ENCODE measurements at regions not wholly inside any gene's neighbourhood (a gene's known extent, or its start where the extent isn't known, plus 50 kb on each side); places are given as distances from the start of the nearest gene placed in this dataset.
A peak's percentile ranks its signal among the peaks of the same experiment; 100 is the strongest.

DNA sequence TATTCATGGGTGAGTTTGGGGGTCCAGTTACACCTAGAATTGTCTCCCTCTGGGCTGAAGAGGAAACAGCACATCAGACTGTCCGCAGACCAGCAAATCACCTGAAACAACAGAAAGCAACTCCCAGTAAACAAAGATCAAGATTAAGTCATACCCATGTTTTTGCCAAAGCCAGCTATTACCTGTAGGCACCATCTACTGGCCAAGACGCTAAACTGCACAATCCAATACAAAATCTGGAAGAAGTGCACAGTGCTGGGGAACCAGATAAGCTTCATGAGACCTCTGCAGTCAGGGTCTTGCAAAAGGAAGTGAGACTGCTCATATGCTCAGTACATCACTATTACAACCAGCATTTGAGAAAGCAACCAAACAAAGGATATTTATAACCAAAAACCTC is 157.5 kb upstream of the ITM2A start:
- TF ChIP-seq, protein P1, sequence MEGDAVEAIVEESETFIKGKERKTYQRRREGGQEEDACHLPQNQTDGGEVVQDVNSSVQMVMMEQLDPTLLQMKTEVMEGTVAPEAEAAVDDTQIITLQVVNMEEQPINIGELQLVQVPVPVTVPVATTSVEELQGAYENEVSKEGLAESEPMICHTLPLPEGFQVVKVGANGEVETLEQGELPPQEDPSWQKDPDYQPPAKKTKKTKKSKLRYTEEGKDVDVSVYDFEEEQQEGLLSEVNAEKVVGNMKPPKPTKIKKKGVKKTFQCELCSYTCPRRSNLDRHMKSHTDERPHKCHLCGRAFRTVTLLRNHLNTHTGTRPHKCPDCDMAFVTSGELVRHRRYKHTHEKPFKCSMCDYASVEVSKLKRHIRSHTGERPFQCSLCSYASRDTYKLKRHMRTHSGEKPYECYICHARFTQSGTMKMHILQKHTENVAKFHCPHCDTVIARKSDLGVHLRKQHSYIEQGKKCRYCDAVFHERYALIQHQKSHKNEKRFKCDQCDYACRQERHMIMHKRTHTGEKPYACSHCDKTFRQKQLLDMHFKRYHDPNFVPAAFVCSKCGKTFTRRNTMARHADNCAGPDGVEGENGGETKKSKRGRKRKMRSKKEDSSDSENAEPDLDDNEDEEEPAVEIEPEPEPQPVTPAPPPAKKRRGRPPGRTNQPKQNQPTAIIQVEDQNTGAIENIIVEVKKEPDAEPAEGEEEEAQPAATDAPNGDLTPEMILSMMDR (IDR thresholded peaks at IDR 0.05): 0 out of 2 replicates have a peak, but pooled peaks have one; percentile 12
- TF ChIP-seq KAT7 (CRISPR knock-in tag; IDR thresholded peaks at IDR 0.05; ENCODE audit: borderline replicate concordance) (no peak), ZNF232 (CRISPR knock-in tag; IDR thresholded peaks at IDR 0.05) (no peak), MYBL2 (CRISPR knock-in tag; IDR thresholded peaks at IDR 0.05) (no peak), CREB1 (CRISPR knock-in tag; IDR thresholded peaks at IDR 0.05) (no peak), FOXJ3 (CRISPR knock-in tag; IDR thresholded peaks at IDR 0.05; ENCODE audit: borderline replicate concordance) (no peak)
- TF ChIP-seq, protein P2, sequence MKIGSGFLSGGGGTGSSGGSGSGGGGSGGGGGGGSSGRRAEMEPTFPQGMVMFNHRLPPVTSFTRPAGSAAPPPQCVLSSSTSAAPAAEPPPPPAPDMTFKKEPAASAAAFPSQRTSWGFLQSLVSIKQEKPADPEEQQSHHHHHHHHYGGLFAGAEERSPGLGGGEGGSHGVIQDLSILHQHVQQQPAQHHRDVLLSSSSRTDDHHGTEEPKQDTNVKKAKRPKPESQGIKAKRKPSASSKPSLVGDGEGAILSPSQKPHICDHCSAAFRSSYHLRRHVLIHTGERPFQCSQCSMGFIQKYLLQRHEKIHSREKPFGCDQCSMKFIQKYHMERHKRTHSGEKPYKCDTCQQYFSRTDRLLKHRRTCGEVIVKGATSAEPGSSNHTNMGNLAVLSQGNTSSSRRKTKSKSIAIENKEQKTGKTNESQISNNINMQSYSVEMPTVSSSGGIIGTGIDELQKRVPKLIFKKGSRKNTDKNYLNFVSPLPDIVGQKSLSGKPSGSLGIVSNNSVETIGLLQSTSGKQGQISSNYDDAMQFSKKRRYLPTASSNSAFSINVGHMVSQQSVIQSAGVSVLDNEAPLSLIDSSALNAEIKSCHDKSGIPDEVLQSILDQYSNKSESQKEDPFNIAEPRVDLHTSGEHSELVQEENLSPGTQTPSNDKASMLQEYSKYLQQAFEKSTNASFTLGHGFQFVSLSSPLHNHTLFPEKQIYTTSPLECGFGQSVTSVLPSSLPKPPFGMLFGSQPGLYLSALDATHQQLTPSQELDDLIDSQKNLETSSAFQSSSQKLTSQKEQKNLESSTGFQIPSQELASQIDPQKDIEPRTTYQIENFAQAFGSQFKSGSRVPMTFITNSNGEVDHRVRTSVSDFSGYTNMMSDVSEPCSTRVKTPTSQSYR (CRISPR knock-in tag; IDR thresholded peaks at IDR 0.05): no peak
- TF ChIP-seq, protein P3, sequence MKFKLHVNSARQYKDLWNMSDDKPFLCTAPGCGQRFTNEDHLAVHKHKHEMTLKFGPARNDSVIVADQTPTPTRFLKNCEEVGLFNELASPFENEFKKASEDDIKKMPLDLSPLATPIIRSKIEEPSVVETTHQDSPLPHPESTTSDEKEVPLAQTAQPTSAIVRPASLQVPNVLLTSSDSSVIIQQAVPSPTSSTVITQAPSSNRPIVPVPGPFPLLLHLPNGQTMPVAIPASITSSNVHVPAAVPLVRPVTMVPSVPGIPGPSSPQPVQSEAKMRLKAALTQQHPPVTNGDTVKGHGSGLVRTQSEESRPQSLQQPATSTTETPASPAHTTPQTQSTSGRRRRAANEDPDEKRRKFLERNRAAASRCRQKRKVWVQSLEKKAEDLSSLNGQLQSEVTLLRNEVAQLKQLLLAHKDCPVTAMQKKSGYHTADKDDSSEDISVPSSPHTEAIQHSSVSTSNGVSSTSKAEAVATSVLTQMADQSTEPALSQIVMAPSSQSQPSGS (CRISPR knock-in tag; IDR thresholded peaks at IDR 0.05; ENCODE audit: borderline replicate concordance, low read depth): no peak
- TF ChIP-seq, protein P4, sequence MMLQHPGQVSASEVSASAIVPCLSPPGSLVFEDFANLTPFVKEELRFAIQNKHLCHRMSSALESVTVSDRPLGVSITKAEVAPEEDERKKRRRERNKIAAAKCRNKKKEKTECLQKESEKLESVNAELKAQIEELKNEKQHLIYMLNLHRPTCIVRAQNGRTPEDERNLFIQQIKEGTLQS (CRISPR knock-in tag; conservative IDR thresholded peaks at IDR 0.05): no peak
- TF ChIP-seq, protein P5, sequence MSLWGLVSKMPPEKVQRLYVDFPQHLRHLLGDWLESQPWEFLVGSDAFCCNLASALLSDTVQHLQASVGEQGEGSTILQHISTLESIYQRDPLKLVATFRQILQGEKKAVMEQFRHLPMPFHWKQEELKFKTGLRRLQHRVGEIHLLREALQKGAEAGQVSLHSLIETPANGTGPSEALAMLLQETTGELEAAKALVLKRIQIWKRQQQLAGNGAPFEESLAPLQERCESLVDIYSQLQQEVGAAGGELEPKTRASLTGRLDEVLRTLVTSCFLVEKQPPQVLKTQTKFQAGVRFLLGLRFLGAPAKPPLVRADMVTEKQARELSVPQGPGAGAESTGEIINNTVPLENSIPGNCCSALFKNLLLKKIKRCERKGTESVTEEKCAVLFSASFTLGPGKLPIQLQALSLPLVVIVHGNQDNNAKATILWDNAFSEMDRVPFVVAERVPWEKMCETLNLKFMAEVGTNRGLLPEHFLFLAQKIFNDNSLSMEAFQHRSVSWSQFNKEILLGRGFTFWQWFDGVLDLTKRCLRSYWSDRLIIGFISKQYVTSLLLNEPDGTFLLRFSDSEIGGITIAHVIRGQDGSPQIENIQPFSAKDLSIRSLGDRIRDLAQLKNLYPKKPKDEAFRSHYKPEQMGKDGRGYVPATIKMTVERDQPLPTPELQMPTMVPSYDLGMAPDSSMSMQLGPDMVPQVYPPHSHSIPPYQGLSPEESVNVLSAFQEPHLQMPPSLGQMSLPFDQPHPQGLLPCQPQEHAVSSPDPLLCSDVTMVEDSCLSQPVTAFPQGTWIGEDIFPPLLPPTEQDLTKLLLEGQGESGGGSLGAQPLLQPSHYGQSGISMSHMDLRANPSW (CRISPR knock-in tag; conservative IDR thresholded peaks at IDR 0.05; ENCODE audit: low read depth): no peak
- TF ChIP-seq, protein P6, sequence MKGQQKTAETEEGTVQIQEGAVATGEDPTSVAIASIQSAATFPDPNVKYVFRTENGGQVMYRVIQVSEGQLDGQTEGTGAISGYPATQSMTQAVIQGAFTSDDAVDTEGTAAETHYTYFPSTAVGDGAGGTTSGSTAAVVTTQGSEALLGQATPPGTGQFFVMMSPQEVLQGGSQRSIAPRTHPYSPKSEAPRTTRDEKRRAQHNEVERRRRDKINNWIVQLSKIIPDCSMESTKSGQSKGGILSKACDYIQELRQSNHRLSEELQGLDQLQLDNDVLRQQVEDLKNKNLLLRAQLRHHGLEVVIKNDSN (CRISPR knock-in tag; IDR thresholded peaks at IDR 0.05): no peak
- TF ChIP-seq, protein P7, sequence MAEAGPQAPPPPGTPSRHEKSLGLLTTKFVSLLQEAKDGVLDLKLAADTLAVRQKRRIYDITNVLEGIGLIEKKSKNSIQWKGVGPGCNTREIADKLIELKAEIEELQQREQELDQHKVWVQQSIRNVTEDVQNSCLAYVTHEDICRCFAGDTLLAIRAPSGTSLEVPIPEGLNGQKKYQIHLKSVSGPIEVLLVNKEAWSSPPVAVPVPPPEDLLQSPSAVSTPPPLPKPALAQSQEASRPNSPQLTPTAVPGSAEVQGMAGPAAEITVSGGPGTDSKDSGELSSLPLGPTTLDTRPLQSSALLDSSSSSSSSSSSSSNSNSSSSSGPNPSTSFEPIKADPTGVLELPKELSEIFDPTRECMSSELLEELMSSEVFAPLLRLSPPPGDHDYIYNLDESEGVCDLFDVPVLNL (CRISPR knock-in tag; IDR thresholded peaks at IDR 0.05; ENCODE audit: borderline replicate concordance, low read depth): no peak

Measured in WTC11 (cell line).